NCI-H1930 (cell line): ENCODE measurements at regions not wholly inside any gene's neighbourhood (a gene's known extent, or its start where the extent isn't known, plus 50 kb on each side); places are given as distances from the start of the nearest gene placed in this dataset.

ENCODE experiments used
- DNase-seq, 2 experiments: peaks; one replicate each; lab custom pipeline; 2025; lab: John Stamatoyannopoulos, UW

GRCh38 chr9:74236857-74237256, 260.3 kb upstream of the RORB start:
- DNase-seq = no peak

GRCh38 chr9:74245866-74246497, 251.2 kb upstream of the RORB start:
- DNase-seq = no peak

GRCh38 chr9:74255489-74255984, 241.6 kb upstream of the RORB start:
- no peak for DNase-seq

- DNase-seq = no peak
Observed at GRCh38 chr9:74275872-74276508, 221.1 kb upstream of the RORB start.

- no peak for DNase-seq
Observed at GRCh38 chr9:74277532-74277931, 219.6 kb upstream of the RORB start.

GRCh38 chr9:74281674-74282073, 215.5 kb upstream of the RORB start:
- no peak for DNase-seq

GRCh38 chr9:74282526-74283253, 214.4 kb upstream of the RORB start:
- no peak for DNase-seq

GRCh38 chr9:74284581-74285450, 212.3 kb upstream of the RORB start:
- DNase-seq = no peak

- DNase-seq = no peak
Observed at GRCh38 chr9:74293479-74293878, 203.7 kb upstream of the RORB start.

GRCh38 chr9:74303945-74304344, 193.2 kb upstream of the RORB start:
- DNase-seq = no peak

- no peak for DNase-seq
Observed at GRCh38 chr9:74304598-74304997, 192.5 kb upstream of the RORB start.

GRCh38 chr9:74309654-74310053, 187.5 kb upstream of the RORB start:
- DNase-seq = no peak

- DNase-seq = no peak
Observed at GRCh38 chr9:74317235-74317634, 179.9 kb upstream of the RORB start.

- DNase-seq = no peak
Observed at GRCh38 chr9:74321396-74321795, 175.7 kb upstream of the RORB start.

GRCh38 chr9:74322661-74323314, 174.3 kb upstream of the RORB start:
- DNase-seq = no peak

- no peak for DNase-seq
Observed at GRCh38 chr9:74330487-74331214, 166.5 kb upstream of the RORB start.

GRCh38 chr9:74331607-74332006, 165.5 kb upstream of the RORB start:
- DNase-seq = no peak

- no peak for DNase-seq
Observed at GRCh38 chr9:74333384-74334032, 163.6 kb upstream of the RORB start.

GRCh38 chr9:74334271-74334670, 162.9 kb upstream of the RORB start:
- no peak for DNase-seq

- no peak for DNase-seq
Observed at GRCh38 chr9:74336161-74336560, 161.0 kb upstream of the RORB start.
